22Rv1 (cell line): ENCODE measurements at regions not wholly inside any gene's neighbourhood (a gene's known extent, or its start where the extent isn't known, plus 50 kb on each side); places are given as distances from the start of the nearest gene placed in this dataset.

Source experiments
- CTCF ChIP-seq: fragments of 450-650 bp; IDR thresholded peaks from 2 replicates; pipeline ENCODE4 v1.5.1; 2017; ENCODE audit warnings: mild to moderate bottlenecking
- ZFX ChIP-seq: fragments of 450-650 bp; IDR thresholded peaks from 2 replicates; pipeline ENCODE4 v1.6.1; 2017; ENCODE audit warnings: antibody characterized with exemption, borderline replicate concordance

DNA sequence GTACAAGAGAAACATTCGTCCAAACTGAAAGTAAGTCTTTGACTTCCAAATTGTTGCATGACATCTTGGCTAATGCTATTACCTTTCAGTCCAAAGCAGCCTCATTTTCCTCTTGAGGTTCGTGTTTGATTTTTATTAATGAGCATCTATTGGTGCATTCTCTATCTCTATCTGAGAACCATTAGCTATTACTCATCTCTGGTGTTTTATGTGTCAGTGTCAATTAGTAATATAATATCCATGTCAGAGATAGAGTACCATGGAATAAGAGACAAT, 388.1 kb upstream of the GOT2 start:
- TF ChIP-seq CTCF (no peak), ZFX (no peak)
